Trophoblast cell (in vitro differentiated cells and primary cell): ENCODE measurements at regions not wholly inside any gene's neighbourhood (a gene's known extent, or its start where the extent isn't known, plus 50 kb on each side); places are given as distances from the start of the nearest gene placed in this dataset.

Experiments used
- DNase-seq, 2 donors: peaks; one replicate each; pipeline ENCODE4 v3.0.0-alpha.2; 2016
- H2AFZ ChIP-seq: 2 replicates; pipeline ENCODE4 v1.6.1; 2013; ENCODE audit warnings: low read length, moderate library complexity, mild to moderate bottlenecking; ENCODE audit not compliant: insufficient read depth, poor library complexity
- H2AK5ac ChIP-seq: 2 replicates; pipeline ENCODE4 v1.6.1; 2013; ENCODE audit warnings: mild to moderate bottlenecking, low read length
- H2BK120ac ChIP-seq: 2 replicates; pipeline ENCODE4 v1.6.1; 2013; ENCODE audit warnings: low read length, mild to moderate bottlenecking, moderate library complexity; ENCODE audit not compliant: insufficient read depth, poor library complexity
- H2BK12ac ChIP-seq: 2 replicates; pipeline ENCODE4 v1.6.1; 2013; ENCODE audit warnings: mild to moderate bottlenecking, low read length, moderate library complexity
- H2BK5ac ChIP-seq: 2 replicates; pipeline ENCODE4 v1.6.1; 2013; ENCODE audit warnings: low read length, low read depth, moderate library complexity, mild to moderate bottlenecking; ENCODE audit not compliant: poor library complexity
- H3K14ac ChIP-seq: 2 replicates; pipeline ENCODE4 v1.6.1; 2013; ENCODE audit warnings: mild to moderate bottlenecking, low read length
- H3K18ac ChIP-seq: 2 replicates; pipeline ENCODE4 v1.6.1; 2013; ENCODE audit warnings: mild to moderate bottlenecking, low read length
- H3K23ac ChIP-seq: 2 replicates; pipeline ENCODE4 v1.6.1; 2013; ENCODE audit warnings: low read length
- H3K27ac ChIP-seq: 2 replicates; pipeline ENCODE4 v1.5.1; 2013; ENCODE audit warnings: low read depth, mild to moderate bottlenecking, inconsistent platforms, low read length, moderate library complexity
- H3K27me3 ChIP-seq: 2 replicates; pipeline ENCODE4 v1.6.1; 2013; ENCODE audit warnings: inconsistent platforms, mild to moderate bottlenecking, low read length, moderate library complexity; ENCODE audit not compliant: insufficient read depth
- H3K36me3 ChIP-seq, 2 experiments: 1 replicate in 1 of 2; 2 replicates in 1 of 2; pipeline ENCODE4 v1.6.1; 2013; ENCODE audit warnings: low read length in 2 of 2, mild to moderate bottlenecking in 2 of 2, moderate library complexity in 1 of 2; ENCODE audit not compliant: insufficient read depth in 2 of 2, control insufficient read depth in 1 of 2
- H3K4ac ChIP-seq: 2 replicates; pipeline ENCODE4 v1.6.1; 2013; ENCODE audit warnings: low read depth, mild to moderate bottlenecking, low read length, moderate library complexity
- H3K4me1 ChIP-seq, 2 experiments: 1 replicate in 1 of 2; 2 replicates in 1 of 2; pipeline ENCODE4 v1.6.1; 2013; ENCODE audit warnings: low read length in 2 of 2, mild to moderate bottlenecking in 2 of 2, moderate library complexity in 1 of 2; ENCODE audit not compliant: insufficient read depth in 2 of 2, control insufficient read depth in 1 of 2
- H3K4me2 ChIP-seq: 2 replicates; pipeline ENCODE4 v1.6.1; 2013; ENCODE audit warnings: inconsistent platforms, mild to moderate bottlenecking, low read length, moderate library complexity
- H3K4me3 ChIP-seq: 2 replicates; pipeline ENCODE4 v1.5.1; 2013; ENCODE audit warnings: mild to moderate bottlenecking, low read depth, low read length, inconsistent platforms
- H3K79me1 ChIP-seq: one replicate; pipeline ENCODE4 v1.6.1; 2013; ENCODE audit warnings: low read length
- H3K79me2 ChIP-seq: 2 replicates; pipeline ENCODE4 v1.6.1; 2013; ENCODE audit warnings: low read length, mild to moderate bottlenecking; ENCODE audit not compliant: control insufficient read depth, insufficient read depth, poor library complexity
- H3K9ac ChIP-seq: 2 replicates; pipeline ENCODE4 v1.6.1; 2013; ENCODE audit warnings: mild to moderate bottlenecking, low read length
- H3K9me3 ChIP-seq: 2 replicates; pipeline ENCODE4 v1.6.1; 2013; ENCODE audit warnings: low read depth, mild to moderate bottlenecking, control low read depth, inconsistent platforms, low read length; ENCODE audit not compliant: insufficient read depth
- H4K12ac ChIP-seq: 2 replicates; pipeline ENCODE4 v1.6.1; 2013; ENCODE audit warnings: low read depth, mild to moderate bottlenecking, low read length, moderate library complexity
- H4K8ac ChIP-seq: 2 replicates; pipeline ENCODE4 v1.6.1; 2013; ENCODE audit warnings: low read depth, mild to moderate bottlenecking, low read length, moderate library complexity
- H4K91ac ChIP-seq: one replicate; pipeline ENCODE4 v1.6.1; 2013; ENCODE audit warnings: low read depth, mild to moderate bottlenecking, low read length, moderate library complexity
- WGBS: extraction: QIAGEN DNeasy Blood & Tissue Kit; methylation state at CpG from one replicate; pipeline ENCODE4 v1.1.7; 2013; ENCODE audit warnings: missing lambda C conversion rate; ENCODE audit not compliant: insufficient read length, insufficient coverage; ENCODE audit errors: extremely low coverage; 5-methylcytosine and 5-hydroxymethylcytosine counted together

DNA sequence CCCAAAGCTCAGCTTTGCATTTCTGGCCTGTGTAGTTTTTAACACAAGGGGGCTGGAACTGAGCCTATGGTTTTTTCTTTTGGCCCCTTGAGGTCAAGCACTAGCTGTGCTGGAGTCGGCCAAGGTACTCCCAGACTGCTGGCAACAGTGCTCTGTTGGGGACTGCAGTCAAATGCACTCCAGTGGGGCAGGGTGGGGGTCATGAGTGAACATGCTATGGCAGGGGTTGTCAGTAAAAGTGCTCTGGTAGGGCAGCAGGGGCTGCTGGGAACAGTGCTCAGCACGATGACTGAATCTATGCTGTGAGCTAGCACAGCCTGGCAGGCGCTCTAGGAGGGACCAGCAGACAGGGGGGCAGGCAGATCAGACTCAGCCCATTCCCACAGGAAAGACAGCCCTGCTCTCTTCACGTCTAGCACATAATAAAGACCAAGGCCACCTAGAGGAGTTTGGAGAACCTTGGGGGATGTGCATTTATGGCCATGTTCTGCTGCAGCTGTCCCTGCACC is 55.0 kb upstream of the CERS6 start:
- Histone ChIP-seq H3K27me3 (no peaks in the 10 kb centered on the region), H4K91ac (no peak overlapping the region), H2BK12ac (no peak overlapping the region), H2BK120ac (no peak overlapping the region), H4K8ac (no peak overlapping the region), H3K9me3 (no peaks in the 10 kb centered on the region), H3K27ac (no peak overlapping the region), H3K79me2 (no peaks in the 10 kb centered on the region), H3K4me3 (no peak overlapping the region), H3K79me1 (no peaks in the 10 kb centered on the region), H2BK5ac (no peak overlapping the region), H2AK5ac (no peak overlapping the region), H3K23ac (no peak overlapping the region), H3K9ac (no peak overlapping the region), H2AFZ (no peak overlapping the region), H3K4me1 (no peaks in the 10 kb centered on the region), H3K36me3 (no peaks in the 10 kb centered on the region), H3K18ac (no peak overlapping the region), H3K4me2 (no peak overlapping the region), H3K4ac (no peak overlapping the region), H4K12ac (no peak overlapping the region), H3K14ac (no peak overlapping the region)
- DNase-seq = no peak
- no CpG with 5 or more reads among the region's 4 CpGs for WGBS

DNA sequence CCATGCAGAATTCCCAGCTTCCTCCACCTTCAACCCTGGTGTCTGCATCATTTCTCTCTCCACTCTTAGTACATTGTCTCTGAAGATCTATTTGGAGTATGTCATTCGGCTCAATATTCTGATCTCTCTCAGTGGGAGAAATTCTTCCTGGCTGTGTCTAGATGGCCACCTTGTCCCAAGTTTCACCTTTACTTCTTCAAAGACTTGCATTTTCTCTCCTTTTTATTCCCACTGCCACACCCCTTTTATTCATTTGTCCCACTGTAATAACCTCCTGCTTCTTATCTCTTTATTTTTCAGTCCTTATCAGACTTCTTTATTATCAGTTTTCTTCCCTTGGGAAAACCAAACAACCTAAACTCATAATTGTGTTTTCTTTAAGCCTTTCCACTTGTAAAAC is 54.3 kb upstream of the CERS6 start:
- Histone ChIP-seq H3K23ac (no peak overlapping the region), H3K79me2 (no peaks in the 10 kb centered on the region), H2BK120ac (no peak overlapping the region), H4K91ac (no peak overlapping the region), H2BK5ac (no peak overlapping the region), H3K27me3 (no peaks in the 10 kb centered on the region), H2AK5ac (no peak overlapping the region), H3K18ac (no peak overlapping the region), H4K8ac (no peak overlapping the region), H3K14ac (no peak overlapping the region), H3K4ac (no peak overlapping the region), H3K27ac (no peak overlapping the region), H2BK12ac (no peak overlapping the region), H2AFZ (no peak overlapping the region), H3K79me1 (no peaks in the 10 kb centered on the region), H3K9ac (no peak overlapping the region), H4K12ac (no peak overlapping the region), H3K36me3 (no peaks in the 10 kb centered on the region), H3K4me1 (no peaks in the 10 kb centered on the region), H3K9me3 (no peaks in the 10 kb centered on the region), H3K4me2 (no peak overlapping the region), H3K4me3 (no peak overlapping the region)
- WGBS = no CpG with 5 or more reads among the region's 1 CpG
- no peak for DNase-seq

- no peak overlapping the region for H4K8ac ChIP-seq
- H3K23ac ChIP-seq = no peak overlapping the region
- no peak for DNase-seq
- no peaks in the 10 kb centered on the region for H3K27me3 ChIP-seq
- H2BK12ac ChIP-seq = no peak overlapping the region
- no peaks in the 10 kb centered on the region for H3K4me1 ChIP-seq
- H4K91ac ChIP-seq = no peak overlapping the region
- no peak overlapping the region for H2AK5ac ChIP-seq
- no peaks in the 10 kb centered on the region for H3K79me1 ChIP-seq
- H3K4me3 ChIP-seq = no peak overlapping the region
- no CpG with 5 or more reads among the region's 1 CpG for WGBS
- H3K79me2 ChIP-seq = no peaks in the 10 kb centered on the region
- H3K9me3 ChIP-seq = no peaks in the 10 kb centered on the region
- no peak overlapping the region for H2AFZ ChIP-seq
- H2BK5ac ChIP-seq = no peak overlapping the region
- no peaks in the 10 kb centered on the region for H3K36me3 ChIP-seq
- H2BK120ac ChIP-seq = no peak overlapping the region
- no peak overlapping the region for H3K27ac ChIP-seq
- H3K18ac ChIP-seq = no peak overlapping the region
- H3K4me2 ChIP-seq = no peak overlapping the region
- H3K4ac ChIP-seq = no peak overlapping the region
- no peak overlapping the region for H3K9ac ChIP-seq
- H3K14ac ChIP-seq = no peak overlapping the region
- no peak overlapping the region for H4K12ac ChIP-seq
Observed at GRCh38 chr2:168402531-168402930, 53.5 kb upstream of the CERS6 start.

DNA sequence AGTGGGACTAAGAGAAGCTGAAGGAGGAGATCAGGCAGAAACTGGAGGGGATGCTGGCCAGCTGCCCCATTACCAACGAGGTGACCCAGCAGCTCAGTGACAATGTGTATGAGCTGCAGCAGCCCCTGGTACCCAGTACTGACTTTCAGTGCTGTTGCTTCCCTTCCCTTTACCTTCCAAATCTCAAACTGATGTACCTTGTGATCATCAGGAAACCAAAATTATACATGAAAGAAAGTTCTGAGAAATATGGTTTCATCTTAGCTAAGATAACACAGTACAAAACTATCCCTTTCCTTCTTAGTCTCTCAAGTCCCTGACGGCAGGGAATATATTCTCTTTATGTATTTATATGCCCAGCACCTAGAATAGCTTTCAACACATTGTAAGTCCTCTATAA is 52.3 kb upstream of the CERS6 start:
- no peaks in the 10 kb centered on the region for H3K4me1 ChIP-seq
- H3K36me3 ChIP-seq = no peaks in the 10 kb centered on the region
- H3K18ac ChIP-seq = no peak overlapping the region
- H3K14ac ChIP-seq = no peak overlapping the region
- no peak overlapping the region for H4K91ac ChIP-seq
- H3K9ac ChIP-seq = no peak overlapping the region
- H3K4ac ChIP-seq = no peak overlapping the region
- H3K79me2 ChIP-seq = no peaks in the 10 kb centered on the region
- H3K23ac ChIP-seq = peak overlapping the region; percentile 81
- no peak overlapping the region for H4K8ac ChIP-seq
- H3K9me3 ChIP-seq = no peaks in the 10 kb centered on the region
- no peak overlapping the region for H3K4me2 ChIP-seq
- H2BK5ac ChIP-seq = no peak overlapping the region
- H3K27ac ChIP-seq = no peak overlapping the region
- no peaks in the 10 kb centered on the region for H3K27me3 ChIP-seq
- no peak overlapping the region for H2BK120ac ChIP-seq
- no peaks in the 10 kb centered on the region for H3K79me1 ChIP-seq
- no CpG with 5 or more reads among the region's 2 CpGs for WGBS
- no peak overlapping the region for H2BK12ac ChIP-seq
- no peak overlapping the region for H2AFZ ChIP-seq
- H2AK5ac ChIP-seq = no peak overlapping the region
- no peak overlapping the region for H3K4me3 ChIP-seq
- no peak overlapping the region for H4K12ac ChIP-seq
- DNase-seq = no peak
